ENCODE measurements at regions not wholly inside any gene's neighbourhood (a gene's known extent, or its start where the extent isn't known, plus 50 kb on each side); places are given as distances from the start of the nearest gene placed in this dataset.

DNA sequence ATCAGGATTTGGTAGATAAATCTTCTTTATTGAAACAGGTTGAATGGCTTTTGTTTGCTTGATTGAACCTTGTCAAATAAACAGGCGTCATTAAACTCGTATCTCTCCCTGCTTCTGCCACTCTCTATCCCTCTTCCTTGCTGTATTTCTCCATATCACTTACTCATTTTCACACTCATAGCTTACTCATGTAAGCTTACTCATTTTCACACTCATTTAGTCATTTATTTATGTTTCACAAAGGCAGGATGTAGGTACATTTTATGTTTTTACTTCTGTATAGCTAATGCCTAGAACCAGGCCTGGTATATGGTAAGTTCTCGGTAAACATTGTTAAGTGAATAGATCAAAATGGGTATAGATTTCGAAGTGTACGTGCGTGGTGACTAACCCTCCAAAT is 450.0 kb downstream of the PMP22 start:
- no peak for DNase-seq (ENCODE audit: low spot score)

DNA sequence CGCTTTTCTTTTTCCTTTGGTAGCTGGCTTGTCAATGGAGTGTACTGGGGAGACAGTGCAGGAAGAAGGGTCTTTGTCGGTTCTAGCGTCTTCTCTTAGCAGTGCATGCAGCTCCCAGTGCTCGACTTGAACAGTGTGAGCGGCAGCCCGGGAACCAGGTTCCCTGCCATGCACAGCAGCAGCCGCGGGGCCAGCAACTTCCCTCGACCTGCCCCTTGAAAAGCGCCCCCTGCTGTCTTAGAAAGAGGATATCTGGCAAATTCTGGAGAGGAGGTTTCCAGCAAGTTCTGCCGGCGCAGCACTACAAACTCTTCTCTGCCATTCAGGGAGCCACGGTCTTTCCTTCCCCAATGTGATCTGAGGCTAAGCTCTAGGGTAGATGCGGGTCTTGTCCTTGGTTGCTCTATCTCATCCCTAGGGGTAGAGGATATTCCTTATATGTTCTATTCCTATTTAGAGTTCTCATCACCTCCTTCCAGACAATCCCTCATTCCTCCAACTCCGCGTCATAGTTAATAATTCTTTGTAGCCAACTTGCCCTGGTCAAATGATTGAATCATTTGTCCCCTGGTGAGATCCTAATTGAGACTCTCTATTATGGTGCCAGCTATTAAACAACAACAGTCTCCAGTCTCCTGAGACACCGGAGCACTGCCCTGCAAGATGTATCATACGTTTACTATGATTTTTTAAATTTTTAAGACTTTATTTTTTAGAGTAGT is 451.3 kb downstream of the PMP22 start:
- DNase-seq (ENCODE audit: low spot score) = no peak

DNA sequence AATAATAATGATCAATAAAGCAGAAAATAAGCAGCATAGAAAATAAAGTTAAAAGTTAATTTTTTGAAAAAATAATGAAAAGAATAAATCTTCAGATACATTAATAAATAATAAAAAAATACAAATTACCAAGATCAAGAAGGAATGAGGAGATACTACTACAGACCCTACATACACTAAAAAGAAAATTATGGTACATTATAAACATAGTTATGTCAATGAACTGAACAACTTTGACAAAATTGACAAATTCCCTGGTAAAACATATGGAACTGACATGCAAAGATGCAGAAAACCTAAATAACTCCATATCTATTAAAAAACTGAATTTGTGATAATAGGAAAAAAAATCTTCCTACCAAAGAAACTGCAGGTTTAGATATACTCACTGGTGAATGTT is 456.7 kb downstream of the PMP22 start:
- DNase-seq (ENCODE audit: low spot score) = no peak

DNA sequence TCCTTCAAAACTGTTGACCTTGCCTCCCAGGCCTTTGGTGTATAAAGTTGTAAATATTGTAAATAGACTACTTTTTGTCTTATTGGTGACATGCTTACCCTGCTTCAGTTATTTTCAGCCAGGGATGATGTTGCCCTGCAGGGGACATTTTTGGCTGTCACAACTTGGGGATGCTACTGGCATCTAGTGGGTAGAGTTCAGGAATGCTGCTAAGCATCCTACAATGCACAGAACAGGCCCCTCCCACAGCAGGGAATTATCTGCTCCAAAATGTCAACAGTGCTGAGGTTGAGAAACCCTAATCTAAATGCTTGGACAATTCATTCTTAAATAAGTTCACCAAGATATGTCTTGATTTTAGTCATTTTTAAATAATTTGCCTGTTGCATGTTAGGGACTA is 459.8 kb downstream of the PMP22 start:
- DNase-seq (ENCODE audit: low spot score) = no peak

DNA sequence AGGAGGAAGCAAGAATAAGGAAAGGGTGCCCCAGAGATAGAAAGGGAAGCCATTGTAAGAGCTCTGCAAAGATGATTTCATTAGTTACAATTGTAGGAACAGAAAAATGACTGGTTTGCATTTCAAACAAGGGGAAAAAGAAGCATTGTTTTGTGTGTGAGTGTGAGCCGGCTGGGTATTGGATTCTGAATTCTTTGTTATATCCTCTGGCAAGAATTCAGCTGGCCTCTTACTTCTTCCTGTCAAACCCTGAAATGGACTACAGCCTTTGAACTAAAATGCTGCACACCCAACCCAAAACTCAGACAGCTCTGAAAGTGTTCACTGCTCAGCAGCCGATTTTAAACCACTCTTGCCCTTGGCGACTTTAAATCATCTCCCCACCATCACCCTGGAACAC is 461.3 kb downstream of the PMP22 start:
- DNase-seq (ENCODE audit: low spot score) = no peak

DNA sequence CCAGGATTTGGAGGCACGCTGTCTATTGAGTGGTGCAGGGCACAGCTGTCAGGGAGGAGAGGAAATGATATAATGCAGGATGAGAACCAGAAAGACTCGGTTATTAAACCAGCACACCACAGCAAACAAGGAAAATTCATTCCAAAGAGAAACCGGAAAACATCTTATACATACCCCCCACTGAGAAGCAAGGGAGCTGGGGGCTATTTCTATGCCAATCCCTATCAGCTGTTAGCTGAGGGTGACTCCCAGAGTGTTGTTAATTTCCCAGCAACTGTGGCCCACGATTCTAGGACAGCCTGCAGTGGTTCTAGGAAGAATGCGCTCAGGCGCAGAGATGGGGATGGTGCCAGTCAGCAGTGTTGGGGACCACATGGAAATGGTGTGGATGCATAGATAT is 467.3 kb downstream of the PMP22 start:
- DNase-seq (ENCODE audit: low spot score) = no peak

DNA sequence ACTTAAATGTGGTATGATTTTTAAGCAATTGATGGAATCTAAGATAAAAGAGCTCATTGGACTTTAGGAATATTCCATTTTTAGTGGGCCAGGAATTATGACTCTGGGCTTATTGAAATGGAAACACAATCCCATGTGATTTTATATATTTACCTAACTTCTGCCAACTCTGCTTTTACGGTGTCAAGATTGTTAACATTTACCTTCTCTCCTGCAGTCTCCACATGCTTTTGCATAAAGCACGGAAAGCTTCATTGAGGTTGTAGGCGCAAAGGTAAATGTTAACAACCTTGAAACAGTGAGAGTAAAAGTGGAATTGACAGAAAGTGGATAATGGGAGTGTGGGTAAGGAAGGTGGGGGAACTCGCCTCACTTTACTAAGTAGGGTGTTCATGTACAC is 468.1 kb downstream of the PMP22 start:
- no peak for DNase-seq (ENCODE audit: low spot score)

DNA sequence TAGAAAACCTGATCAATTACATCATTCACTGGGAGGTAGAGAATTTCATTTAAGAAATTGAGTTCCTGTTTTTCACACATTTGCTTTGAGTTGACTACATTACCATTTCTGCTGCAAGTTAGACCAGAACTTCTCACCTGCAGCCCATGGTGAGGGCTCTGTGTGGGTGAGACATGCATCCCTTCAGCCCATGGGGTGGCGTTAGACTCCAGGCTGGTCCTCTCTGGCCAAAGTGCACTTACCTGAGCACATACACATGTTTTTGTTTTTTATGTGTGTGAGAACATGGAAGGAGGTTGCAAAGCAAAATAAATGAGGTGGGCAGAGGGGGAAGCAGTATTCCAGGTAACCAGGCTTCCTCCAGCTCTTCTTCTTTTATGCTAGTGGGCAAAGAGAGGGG is 470.2 kb downstream of the PMP22 start:
- DNase-seq (ENCODE audit: low spot score) = no peak

DNA sequence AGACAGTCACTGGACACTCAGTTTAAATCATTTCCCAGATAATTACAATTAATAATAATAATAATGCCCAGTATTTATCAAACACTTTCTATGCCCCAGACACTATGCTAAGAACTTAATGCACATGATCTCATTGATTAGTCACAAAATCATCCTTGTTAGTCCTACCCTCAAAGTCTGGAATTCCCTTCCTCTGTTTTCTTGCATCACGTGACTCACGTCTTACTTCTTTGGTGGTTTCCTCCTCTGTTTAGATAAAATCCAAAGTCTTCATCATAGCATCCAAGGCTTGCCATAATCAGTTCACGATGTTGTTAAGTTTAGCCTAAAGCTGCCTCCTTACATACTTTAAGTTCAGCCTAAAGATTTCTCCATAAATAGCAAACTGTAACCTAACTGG is 471.9 kb downstream of the PMP22 start:
- DNase-seq (ENCODE audit: low spot score) = no peak

DNA sequence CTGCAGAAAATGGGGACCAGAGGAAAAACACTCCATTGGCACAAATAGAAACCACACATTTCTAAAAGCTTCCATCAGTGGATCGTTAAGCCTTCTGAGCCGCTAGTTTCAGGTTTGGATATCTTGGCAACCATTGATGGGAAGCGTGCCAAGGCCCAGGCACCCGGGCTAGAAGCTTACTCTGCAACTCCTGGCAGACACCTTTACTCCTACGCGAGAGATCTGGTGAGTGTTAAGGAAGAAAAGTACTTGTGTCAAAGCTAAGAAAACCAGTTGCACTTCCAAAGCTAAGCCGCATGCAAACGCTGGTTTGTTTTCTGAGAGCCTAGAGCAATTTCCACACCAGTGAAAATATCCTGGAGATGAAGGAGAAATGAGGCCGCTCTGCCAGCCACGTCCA is 472.4 kb downstream of the PMP22 start:
- no peak for DNase-seq (ENCODE audit: low spot score)

DNA sequence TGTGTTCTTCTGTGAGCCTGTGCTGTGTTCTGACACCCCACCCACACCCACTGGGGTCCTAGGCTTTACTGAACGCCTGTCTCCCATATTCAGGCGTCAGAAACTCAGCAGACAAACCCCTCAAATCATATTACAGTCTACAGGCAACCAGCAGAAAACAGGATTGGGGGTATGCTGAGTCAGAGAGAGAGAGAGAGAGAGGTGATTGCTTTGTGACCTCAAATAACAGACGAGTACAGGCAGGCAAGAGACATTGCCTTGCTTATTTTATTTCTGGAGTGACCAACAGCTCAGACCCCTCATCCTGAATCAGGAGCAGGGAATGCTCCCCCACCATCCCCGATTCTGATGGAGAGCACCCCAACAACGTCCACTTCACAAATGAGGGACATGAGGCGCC is 473.9 kb downstream of the PMP22 start:
- DNase-seq (ENCODE audit: low spot score) = no peak

DNA sequence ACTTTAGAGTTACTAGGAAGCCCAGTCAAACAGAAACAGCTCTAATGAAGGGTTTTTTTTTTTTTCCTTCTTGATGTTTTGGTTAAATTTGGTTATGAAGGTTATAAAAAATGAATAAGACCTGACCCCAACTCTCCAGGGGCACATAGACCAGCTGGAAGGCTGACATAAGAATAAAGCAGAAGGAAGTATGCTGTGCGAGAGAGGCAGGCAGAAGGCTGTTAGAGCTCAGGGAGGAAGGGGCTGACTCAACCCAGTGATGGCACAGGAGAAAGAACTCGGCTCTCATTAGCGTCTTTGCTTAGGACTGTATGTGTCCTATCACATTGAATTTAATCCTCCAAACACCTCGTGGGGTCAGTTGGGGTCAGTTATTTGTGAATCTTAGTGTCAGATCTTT is 474.6 kb downstream of the PMP22 start:
- no peak for DNase-seq (ENCODE audit: low spot score)

DNA sequence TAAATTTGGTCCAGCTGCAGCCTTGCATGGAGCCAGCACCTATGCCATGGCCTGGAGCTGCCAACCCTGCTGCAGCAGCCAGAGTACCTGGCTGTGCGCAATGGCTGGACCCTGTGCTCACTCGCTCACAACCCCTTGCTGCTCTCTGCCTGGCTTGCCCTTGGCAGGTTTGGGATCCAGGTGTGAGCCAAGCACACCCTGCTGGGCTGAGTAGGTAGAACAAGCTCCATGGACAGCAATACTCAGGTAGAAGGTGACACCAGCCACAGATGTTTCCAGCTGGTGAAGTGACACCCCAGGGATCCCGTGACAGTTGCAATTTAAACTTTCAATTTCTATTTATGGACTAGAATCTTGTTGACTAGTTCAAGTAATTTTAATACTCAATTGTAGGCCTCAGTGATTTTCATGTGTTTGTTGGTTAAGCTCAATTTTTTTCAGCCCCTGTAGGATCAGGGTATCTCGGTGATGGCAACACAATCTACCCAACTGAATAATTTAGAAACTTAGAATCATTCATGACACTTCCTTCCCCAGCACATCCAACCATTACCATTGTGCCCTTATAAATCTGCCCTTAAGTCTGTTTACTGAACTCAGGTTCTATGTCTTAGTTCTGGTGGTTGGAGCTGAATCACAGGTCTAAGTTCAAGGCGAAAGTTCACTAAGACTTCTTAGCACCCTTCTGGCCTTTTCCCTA is 480.0 kb downstream of the PMP22 start:
- DNase-seq (ENCODE audit: low spot score) = no peak

DNA sequence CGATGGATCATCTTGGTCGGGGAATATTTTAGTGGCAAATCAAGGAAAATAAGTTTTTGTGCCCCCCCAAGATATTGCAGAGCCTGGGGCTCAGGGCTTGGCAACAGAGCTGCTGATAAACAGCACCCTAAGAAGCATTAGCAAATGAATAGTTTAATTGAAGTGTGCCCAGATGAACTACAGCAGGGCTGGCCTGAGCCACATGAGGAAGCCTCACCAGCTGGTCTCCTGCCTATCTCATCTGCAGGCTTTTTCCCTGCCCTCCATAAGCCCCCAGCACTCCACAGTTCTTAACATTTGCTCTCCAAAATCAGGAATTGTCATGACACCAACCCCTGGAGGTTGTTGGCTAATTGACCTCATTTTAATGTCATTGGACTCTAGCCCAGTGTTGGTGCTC is 480.2 kb downstream of the HS3ST3B1 start:
- no peak for DNase-seq (ENCODE audit: low spot score)

DNA sequence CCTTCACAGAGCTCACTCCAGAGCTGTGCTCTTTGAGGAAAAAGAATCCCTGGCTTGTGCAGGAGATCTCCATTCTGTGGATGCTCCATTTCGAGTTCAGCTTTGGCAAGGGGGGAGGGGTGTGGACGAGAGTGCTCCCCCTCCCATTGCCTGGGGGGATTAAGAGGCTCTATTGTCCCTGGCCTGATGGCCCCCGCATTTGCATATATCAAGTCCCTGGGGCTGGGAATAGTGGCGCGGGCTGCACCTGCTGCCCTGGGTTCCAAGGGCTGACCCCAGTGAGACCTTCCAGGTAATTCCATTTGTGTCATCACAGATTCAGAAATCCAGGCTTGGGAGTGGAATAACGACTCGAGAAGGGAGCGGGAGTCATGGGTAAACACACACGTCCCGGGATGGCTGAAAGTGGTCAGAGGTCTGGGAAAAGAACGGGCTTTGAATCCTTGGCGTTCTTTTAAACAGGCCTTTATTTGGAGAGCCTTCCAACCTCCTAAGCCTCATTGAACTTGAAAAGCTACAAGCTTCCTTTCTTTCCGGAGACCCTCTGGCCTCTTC is 479.3 kb downstream of the HS3ST3B1 start:
- DNase-seq (ENCODE audit: low spot score) = no peak

DNA sequence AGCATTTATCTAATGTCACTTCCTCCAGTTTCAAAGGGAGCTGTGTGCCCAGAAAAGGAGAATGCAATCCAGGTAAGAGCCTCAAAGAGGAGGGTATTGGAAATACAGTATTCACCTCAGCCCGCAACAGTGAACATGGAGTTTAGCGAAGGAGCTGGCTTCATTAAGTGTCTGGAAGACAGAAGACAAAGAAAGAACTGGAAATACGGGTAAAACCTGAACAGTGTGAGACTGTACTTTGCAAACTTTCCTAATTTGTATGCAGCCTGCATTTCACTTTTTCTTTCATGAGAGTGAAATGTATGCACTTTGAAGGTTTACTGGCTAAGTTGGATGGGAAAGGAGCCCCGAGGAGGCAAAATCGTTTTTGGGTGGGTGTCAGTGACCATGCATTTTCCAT is 478.4 kb downstream of the HS3ST3B1 start:
- DNase-seq (ENCODE audit: low spot score) = no peak

DNA sequence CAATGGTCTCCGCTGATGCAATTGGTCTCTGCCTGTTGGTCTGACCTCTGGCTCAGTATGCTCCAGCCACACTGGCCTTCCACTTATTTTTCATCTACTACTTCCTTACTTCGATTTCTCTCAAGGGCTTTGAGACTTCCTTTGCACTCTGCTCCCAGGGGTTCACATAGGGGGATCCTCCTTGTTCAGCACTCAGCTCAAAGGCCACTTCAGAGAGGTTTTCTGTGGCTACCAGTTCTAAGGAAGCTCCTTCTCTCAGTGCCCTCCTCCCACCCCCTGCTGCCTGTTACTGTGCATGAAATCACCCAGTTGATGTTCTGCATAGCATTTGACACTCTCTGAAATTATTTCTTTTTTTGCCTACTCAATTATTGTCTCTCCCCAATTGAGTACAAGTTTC is 476.4 kb downstream of the HS3ST3B1 start:
- no peak for DNase-seq (ENCODE audit: low spot score)

DNA sequence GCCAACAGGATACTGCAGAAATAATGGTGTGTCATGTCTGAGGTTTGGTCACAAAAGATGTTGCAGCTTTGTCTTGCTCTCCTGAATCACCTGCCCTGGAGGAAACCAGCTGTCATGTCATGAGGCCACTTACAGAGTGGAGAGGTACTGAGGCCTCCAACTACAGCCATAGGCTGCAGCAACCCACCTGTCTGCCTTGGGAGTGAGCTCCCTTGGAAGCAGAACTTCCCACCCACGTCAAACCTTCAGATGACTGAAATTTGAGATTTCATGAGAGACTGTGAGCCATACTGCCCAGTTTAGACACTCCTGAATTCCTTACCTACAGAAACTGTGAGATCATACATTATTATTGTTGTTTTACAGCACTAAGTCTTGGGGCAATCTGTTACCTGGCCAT is 475.9 kb downstream of the HS3ST3B1 start:
- no peak for DNase-seq (ENCODE audit: low spot score)

DNA sequence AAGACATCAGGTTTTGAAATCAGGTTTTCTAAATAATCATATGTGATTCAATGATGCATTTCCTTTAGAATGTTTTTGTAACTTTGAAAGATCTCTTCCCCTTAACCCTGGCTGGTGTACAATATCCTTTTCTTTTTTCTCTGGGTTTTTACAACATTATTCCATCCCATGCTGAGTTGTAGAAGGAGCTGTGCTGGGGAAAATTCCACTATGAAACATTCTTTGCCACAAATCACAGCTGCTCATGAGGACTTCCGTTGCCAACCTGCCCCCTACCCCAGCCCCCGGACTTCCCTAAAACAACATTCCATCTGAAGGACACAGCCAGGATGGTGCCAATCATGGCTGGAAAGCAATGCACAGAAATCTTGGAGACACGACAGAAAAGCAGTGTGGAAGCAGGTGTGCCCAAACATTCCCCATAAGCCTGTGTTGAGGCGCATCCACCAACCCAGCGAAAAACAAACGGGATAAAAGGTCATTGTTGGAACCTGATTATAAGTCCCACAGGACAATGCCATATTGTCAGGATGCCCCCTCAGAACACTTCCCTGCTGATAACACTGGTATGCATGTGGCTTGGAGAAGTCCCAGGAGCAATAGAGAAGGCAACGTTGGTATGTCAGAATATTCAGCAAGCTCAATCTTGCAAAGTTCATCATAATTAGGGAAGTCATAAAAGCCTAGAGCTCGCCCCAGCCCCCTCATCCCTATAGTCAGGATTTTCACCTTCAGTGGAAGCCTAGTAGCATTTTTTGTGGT is 475.0 kb downstream of the HS3ST3B1 start:
- DNase-seq (ENCODE audit: low spot score) = no peak

DNA sequence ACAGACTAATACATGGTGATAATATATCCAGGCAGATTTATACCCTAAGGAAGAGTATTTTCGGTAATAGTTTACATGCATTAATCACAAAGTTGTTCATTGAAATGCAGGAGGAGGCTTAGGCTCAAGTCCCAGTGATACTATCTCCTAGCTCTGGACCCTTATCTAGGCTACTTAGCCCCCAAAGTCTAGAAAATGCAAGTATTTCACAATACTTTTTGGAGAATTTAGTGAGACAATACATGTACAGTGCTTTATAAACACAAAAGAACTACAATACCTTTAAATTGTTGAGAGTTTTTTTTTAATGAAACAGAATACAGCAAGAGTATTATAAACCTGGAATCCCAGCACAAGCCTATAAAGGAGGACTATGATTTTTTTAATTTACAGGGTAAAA is 473.9 kb downstream of the HS3ST3B1 start:
- DNase-seq (ENCODE audit: low spot score) = no peak

DNA sequence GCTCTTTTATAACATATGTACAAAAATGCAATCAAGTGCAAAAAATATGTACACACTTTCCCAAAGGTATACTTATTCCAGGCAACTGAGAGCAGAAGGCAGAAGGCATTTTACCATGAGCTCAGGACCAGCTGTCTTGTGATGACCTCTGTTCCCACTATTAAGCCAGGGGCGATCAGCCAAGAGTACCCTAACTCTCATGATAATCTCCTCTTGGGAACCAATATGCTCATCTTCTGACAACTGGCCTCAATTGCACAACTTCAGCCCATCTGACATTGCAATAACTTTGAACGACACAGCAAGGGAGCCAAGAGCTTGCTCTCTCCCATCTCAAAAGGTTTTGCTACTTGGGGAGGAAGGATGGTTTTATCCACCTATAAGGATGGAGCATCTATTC is 471.9 kb downstream of the HS3ST3B1 start:
- DNase-seq (ENCODE audit: low spot score) = no peak

DNA sequence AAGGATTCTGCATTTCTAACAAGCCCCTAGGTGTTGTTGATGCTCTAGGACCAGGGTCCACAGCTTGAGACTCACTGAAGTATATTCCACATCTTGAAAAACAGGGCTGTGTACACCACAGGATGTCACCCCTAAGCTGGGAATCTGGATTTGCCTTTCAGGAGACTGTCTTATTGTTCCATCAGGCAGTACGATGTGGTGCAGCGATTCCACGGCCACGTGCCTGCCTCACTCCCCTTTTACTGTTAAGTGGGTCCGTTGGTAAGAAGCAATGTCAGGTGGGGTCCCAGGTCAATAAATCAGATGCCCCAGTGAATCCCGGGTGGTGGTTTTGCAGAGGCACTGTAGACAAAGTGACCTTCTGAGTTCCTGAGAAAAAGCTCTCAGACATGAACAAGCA is 470.7 kb downstream of the HS3ST3B1 start:
- DNase-seq (ENCODE audit: low spot score) = no peak

DNA sequence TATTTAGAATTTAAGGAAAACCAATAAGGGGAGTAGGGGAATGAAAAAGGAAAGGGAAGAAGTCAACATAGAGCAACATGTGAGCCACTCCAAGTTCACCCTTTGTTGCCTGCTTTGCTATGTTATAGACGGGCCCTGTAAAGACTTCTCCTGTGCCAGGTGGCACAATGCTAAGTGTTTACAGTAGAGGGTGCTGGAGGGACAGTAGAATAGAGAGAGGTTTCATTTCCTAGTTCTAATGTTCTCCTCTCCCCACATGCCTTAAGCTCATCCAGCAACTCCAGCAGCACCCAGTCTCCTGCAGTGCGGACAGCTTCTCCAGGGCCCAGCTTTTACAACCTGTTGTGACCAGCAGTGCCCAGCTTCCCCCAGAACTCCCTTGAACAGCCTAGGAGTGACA is 468.0 kb downstream of the HS3ST3B1 start:
- no peak for DNase-seq (ENCODE audit: low spot score)

Measured in SK-N-DZ (cell line).